SK-N-SH treated with all-trans-retinoic acid at 6 μM for 48 hours (cell line): ENCODE measurements at regions not wholly inside any gene's neighbourhood (a gene's known extent, or its start where the extent isn't known, plus 50 kb on each side); places are given as distances from the start of the nearest gene placed in this dataset.

Experiments
- ARNTL ChIP-seq: fragments of 450-650 bp; formaldehyde crosslinking; IDR thresholded peaks from 2 replicates; pipeline ENCODE4 v1.5.0; 2020; ENCODE audit warnings: low read depth, mild to moderate bottlenecking, moderate library complexity, borderline replicate concordance
- BACH2 ChIP-seq: fragments of 250-450 bp; sonication (Bioruptor Pico); IDR thresholded peaks from 2 replicates; pipeline ENCODE4 v1.9.0; 2021; ENCODE audit warnings: mild to moderate bottlenecking, borderline replicate concordance
- CSDC2 ChIP-seq: fragments of 250-450 bp; sonication (Bioruptor Pico); IDR thresholded peaks from 2 replicates; pipeline ENCODE4 v1.5.0; 2020; ENCODE audit warnings: mild to moderate bottlenecking, moderate library complexity
- GLIS3 ChIP-seq: fragments of 250-450 bp; sonication (Bioruptor Pico); IDR thresholded peaks from 2 replicates; pipeline ENCODE4 v1.5.0; 2020; ENCODE audit warnings: mild to moderate bottlenecking, moderate library complexity
- ISL1 ChIP-seq: fragments of 250-450 bp; sonication (Bioruptor Pico); IDR thresholded peaks from 2 replicates; pipeline ENCODE4 v2.1.2; 2022; ENCODE audit warnings: mild to moderate bottlenecking, moderate library complexity
- OSR1 ChIP-seq: fragments of 250-450 bp; sonication (Bioruptor Pico); IDR thresholded peaks from 2 replicates; pipeline ENCODE4 v1.8.0; 2022; ENCODE audit warnings: moderate library complexity, mild to moderate bottlenecking, inconsistent platforms
- RARB ChIP-seq: fragments of 250-450 bp; sonication (Bioruptor Pico); IDR thresholded peaks from 2 replicates; pipeline ENCODE4 v1.8.0; 2021; ENCODE audit warnings: mild to moderate bottlenecking, moderate library complexity
- TCF4 ChIP-seq: fragments of 250-450 bp; sonication (Bioruptor Pico); IDR thresholded peaks from 2 replicates; pipeline ENCODE4 v1.8.0; 2021; ENCODE audit warnings: mild to moderate bottlenecking, moderate library complexity, borderline replicate concordance
- ZFP3 ChIP-seq: fragments of 250-450 bp; sonication (Bioruptor Pico); IDR thresholded peaks from 2 replicates; pipeline ENCODE4 v1.5.0; 2020; ENCODE audit warnings: mild to moderate bottlenecking, moderate library complexity
- ZNF565 ChIP-seq: fragments of 450-650 bp; formaldehyde crosslinking; conservative IDR thresholded peaks from 2 replicates; pipeline ENCODE4 v1.5.0; 2020; ENCODE audit warnings: low read depth, mild to moderate bottlenecking, moderate library complexity
- TF ChIP-seq, protein P1 (sequence below): fragments of 250-450 bp; sonication (Bioruptor Pico); IDR thresholded peaks from 2 replicates; pipeline ENCODE4 v1.5.1; 2021; ENCODE audit warnings: mild to moderate bottlenecking, moderate library complexity
- TF ChIP-seq, protein P2 (sequence below): fragments of 250-450 bp; sonication (Bioruptor Pico); IDR thresholded peaks from 2 replicates; pipeline ENCODE4 v1.8.0; 2021; ENCODE audit warnings: low read depth, mild to moderate bottlenecking, moderate library complexity, borderline replicate concordance
- TF ChIP-seq, protein P3 (sequence below): fragments of 250-450 bp; sonication (Bioruptor Pico); IDR thresholded peaks from 2 replicates; pipeline ENCODE4 v1.8.0; 2020; ENCODE audit warnings: mild to moderate bottlenecking, moderate library complexity, borderline replicate concordance
- TF ChIP-seq, protein P4 (sequence below): fragments of 250-450 bp; sonication (Bioruptor Pico); IDR thresholded peaks from 2 replicates; pipeline ENCODE4 v1.5.1; 2020; ENCODE audit warnings: low read depth, mild to moderate bottlenecking, moderate library complexity

DNA sequence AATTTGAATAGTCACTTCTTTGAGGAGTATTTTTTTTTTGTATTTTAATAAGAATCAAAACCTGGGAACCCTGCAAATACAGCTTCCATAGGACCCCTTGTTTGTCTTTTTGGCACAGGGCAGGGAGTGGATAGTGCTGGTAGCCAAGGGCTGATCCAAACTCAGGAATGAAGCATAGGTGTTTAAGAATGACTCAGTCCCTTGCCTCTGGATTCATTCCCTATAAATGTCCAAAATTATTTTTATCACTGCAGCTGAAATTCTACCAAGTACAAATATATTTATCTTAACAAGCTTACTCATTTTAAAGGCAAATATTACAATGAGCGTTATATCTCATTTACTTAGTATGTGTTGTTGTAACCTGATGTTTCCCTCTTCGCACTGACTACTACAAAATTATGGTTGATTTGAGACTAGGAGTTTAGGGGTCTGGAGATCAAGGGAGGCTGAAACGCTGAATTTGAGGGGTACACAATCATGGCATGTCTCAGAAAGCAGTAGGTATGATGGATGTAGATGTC is 278.6 kb upstream of the LYPLAL1 start:
- TF ChIP-seq, protein P1, sequence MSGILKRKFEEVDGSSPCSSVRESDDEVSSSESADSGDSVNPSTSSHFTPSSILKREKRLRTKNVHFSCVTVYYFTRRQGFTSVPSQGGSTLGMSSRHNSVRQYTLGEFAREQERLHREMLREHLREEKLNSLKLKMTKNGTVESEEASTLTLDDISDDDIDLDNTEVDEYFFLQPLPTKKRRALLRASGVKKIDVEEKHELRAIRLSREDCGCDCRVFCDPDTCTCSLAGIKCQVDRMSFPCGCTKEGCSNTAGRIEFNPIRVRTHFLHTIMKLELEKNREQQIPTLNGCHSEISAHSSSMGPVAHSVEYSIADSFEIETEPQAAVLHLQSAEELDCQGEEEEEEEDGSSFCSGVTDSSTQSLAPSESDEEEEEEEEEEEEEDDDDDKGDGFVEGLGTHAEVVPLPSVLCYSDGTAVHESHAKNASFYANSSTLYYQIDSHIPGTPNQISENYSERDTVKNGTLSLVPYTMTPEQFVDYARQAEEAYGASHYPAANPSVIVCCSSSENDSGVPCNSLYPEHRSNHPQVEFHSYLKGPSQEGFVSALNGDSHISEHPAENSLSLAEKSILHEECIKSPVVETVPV (CRISPR knock-in tag) = no peak
- TF ChIP-seq, protein P2, sequence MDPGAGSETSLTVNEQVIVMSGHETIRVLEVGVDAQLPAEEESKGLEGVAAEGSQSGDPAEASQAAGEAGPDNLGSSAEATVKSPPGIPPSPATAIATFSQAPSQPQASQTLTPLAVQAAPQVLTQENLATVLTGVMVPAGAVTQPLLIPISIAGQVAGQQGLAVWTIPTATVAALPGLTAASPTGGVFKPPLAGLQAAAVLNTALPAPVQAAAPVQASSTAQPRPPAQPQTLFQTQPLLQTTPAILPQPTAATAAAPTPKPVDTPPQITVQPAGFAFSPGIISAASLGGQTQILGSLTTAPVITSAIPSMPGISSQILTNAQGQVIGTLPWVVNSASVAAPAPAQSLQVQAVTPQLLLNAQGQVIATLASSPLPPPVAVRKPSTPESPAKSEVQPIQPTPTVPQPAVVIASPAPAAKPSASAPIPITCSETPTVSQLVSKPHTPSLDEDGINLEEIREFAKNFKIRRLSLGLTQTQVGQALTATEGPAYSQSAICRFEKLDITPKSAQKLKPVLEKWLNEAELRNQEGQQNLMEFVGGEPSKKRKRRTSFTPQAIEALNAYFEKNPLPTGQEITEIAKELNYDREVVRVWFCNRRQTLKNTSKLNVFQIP = no peak
- no peak for TF ChIP-seq TCF4 (CRISPR knock-in tag)
- TF ChIP-seq CSDC2 (CRISPR knock-in tag) = no peak
- TF ChIP-seq, protein P3, sequence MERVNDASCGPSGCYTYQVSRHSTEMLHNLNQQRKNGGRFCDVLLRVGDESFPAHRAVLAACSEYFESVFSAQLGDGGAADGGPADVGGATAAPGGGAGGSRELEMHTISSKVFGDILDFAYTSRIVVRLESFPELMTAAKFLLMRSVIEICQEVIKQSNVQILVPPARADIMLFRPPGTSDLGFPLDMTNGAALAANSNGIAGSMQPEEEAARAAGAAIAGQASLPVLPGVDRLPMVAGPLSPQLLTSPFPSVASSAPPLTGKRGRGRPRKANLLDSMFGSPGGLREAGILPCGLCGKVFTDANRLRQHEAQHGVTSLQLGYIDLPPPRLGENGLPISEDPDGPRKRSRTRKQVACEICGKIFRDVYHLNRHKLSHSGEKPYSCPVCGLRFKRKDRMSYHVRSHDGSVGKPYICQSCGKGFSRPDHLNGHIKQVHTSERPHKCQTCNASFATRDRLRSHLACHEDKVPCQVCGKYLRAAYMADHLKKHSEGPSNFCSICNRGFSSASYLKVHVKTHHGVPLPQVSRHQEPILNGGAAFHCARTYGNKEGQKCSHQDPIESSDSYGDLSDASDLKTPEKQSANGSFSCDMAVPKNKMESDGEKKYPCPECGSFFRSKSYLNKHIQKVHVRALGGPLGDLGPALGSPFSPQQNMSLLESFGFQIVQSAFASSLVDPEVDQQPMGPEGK (CRISPR knock-in tag) = no peak
- TF ChIP-seq BACH2 (CRISPR knock-in tag) = no peak
- no peak for TF ChIP-seq ARNTL (CRISPR knock-in tag)
- no peak for TF ChIP-seq ZFP3 (CRISPR knock-in tag)
- TF ChIP-seq OSR1 (CRISPR knock-in tag) = no peak
- no peak for TF ChIP-seq GLIS3 (CRISPR knock-in tag)
- TF ChIP-seq, protein P4, sequence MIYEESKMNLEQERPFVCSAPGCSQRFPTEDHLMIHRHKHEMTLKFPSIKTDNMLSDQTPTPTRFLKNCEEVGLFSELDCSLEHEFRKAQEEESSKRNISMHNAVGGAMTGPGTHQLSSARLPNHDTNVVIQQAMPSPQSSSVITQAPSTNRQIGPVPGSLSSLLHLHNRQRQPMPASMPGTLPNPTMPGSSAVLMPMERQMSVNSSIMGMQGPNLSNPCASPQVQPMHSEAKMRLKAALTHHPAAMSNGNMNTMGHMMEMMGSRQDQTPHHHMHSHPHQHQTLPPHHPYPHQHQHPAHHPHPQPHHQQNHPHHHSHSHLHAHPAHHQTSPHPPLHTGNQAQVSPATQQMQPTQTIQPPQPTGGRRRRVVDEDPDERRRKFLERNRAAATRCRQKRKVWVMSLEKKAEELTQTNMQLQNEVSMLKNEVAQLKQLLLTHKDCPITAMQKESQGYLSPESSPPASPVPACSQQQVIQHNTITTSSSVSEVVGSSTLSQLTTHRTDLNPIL (CRISPR knock-in tag) = no peak
- TF ChIP-seq ISL1 (CRISPR knock-in tag) = no peak
- no peak for TF ChIP-seq RARB (CRISPR knock-in tag)
- no peak for TF ChIP-seq ZNF565 (CRISPR knock-in tag)
